ENCODE measurements at regions not wholly inside any gene's neighbourhood (a gene's known extent, or its start where the extent isn't known, plus 50 kb on each side); places are given as distances from the start of the nearest gene placed in this dataset.

- no peak for DNase-seq (ENCODE audit: low read depth in 2 of 3, low spot score in 2 of 3)
Measured at GRCh38 chr10:8738987-8739386, 684.5 kb downstream of the GATA3 start.

- DNase-seq (ENCODE audit: low read depth in 2 of 3, low spot score in 2 of 3), result no peak
Measured at GRCh38 chr10:8752146-8752843, 697.8 kb downstream of the GATA3 start.

DNA sequence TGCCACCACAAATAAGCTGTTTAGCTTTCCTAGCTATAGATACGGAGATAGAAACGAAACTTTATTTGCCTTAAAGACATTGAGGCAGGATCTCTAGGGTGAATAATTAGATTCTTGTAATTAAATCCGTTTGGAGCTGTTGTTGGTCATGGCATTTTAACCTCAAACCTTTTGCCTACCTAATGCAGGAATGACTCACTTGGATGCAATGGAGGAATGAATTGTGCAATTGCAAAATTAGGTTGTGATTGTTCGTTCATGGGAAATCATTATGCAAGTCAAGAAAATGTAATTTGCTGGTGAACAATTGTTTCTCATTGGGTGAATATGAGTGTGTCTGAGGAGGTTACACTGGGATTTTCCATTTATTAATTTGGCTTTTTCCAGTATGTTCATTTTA is 703.5 kb downstream of the GATA3 start:
- no peak for DNase-seq (ENCODE audit: low read depth in 2 of 3, low spot score in 2 of 3)

- DNase-seq (ENCODE audit: low read depth in 2 of 3, low spot score in 2 of 3), result no peak
Measured at GRCh38 chr10:8766899-8767298, 712.4 kb downstream of the GATA3 start.

GRCh38 chr10:8767591-8767990 is 713.1 kb downstream of the GATA3 start:
- no peak for DNase-seq (ENCODE audit: low read depth in 2 of 3, low spot score in 2 of 3)

DNA sequence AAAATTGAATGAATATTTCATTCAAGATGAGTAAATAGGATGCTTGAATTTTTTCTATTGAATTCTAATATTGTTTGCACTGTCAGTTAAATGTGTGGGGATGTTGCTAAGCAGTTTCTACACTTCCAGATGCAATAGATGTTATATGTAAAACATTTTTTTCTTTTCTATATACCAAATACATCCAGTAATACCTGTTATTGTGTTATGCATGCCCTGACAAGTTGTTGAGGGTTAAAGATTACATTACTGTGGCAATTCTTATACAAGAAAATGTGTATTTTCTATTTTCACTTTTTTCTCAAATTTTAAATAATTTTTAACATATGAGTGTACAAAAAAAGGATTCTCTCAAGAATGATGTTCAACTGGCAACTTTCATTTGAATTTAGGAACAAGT is 713.9 kb downstream of the GATA3 start:
- DNase-seq (ENCODE audit: low read depth in 2 of 3, low spot score in 2 of 3), result no peak

GRCh38 chr10:8768852-8769251 is 714.4 kb downstream of the GATA3 start:
- no peak for DNase-seq (ENCODE audit: low read depth in 2 of 3, low spot score in 2 of 3)

DNA sequence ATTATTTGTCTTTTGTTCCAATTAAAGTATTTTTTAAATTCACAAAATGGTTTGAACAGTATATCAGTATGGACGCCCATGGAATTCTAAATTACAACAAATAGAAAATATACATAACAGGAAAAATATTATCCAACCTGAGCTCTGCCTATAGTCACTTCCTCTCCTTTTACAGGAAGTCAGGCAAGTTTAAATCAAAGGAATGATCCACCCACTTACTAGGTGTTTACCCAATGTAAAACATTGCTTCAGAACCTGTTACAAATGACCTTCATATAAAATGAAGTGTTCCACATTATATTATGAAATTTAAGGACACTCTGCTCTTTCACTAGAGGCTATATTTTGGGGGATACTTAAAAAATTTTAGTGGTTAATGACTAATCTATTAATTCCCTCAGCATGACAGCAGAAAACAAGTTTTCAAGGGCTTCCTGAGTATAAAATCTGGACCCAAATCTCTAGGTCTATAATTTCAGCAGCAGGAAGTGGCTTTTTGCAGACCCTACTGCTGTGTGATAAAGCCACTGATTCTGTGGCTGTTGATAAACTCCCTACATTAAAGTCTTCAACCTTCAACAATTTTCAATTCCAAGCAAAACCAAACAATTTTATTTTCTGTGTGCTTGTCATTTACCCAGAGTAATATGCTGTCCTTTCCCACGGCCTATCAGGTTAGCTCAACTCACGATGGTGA is 722.6 kb downstream of the GATA3 start:
- DNase-seq (ENCODE audit: low read depth in 2 of 3, low spot score in 2 of 3), result no peak

GRCh38 chr10:8778713-8779112 is 724.2 kb downstream of the GATA3 start:
- no peak for DNase-seq (ENCODE audit: low read depth in 2 of 3, low spot score in 2 of 3)

DNA sequence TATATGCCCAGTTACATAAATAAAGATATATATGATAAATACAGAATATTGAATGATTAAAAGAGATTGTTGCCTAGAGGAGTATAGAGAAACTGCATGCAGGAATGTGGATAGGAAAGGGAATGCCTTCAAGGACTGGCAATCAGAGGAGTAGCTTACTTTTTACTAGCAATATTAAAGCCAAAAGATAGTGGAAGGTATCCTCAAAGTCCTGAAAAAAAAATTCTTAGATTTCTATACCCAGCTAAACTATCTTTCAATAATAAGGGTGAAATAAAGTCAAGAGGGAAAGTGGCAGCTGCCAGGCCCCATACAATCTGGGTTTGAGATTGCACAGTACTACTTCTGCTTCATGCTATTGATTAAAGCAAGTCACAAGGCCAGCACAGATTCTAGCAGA is 733.2 kb downstream of the GATA3 start:
- DNase-seq (ENCODE audit: low read depth in 2 of 3, low spot score in 2 of 3), result no peak

DNA sequence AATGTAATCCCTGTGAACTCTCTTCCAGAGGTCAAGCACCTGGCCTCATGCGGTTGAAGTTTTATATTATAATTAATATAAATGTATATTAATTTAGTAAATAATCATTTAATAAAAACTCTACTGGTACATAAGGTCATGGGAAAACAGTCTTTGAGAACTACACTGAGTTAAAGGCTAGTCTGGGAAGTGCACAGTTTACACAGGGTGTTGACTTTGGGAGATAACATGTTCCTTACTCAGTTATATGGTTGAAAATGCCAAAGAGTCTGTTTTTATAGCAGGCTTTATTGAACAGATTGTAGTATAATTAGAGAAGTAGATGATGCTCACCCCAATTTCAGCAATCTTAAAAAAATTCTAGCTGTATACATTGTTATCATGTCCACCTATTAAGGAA is 735.9 kb downstream of the GATA3 start:
- DNase-seq (ENCODE audit: low read depth in 2 of 3, low spot score in 2 of 3), result no peak

DNA sequence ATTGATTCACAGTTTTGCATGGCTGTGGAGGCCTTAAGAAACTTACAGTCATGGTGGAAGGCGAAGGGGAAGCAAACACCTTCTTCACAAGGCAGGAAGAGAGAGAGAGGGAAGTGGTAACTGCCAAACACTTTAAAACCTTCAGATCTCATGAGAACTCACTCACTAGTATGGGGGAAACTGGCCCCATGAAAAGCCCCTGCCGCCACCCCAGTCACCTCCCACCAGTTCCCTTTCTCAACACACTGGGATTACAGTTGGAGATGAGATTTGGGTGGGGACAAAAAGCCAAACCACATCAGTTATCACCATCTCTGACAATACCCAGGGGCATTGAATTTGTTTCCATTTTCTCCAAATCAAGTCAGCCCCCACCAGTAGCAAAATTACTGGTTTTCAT is 740.4 kb downstream of the GATA3 start:
- DNase-seq (ENCODE audit: low read depth in 2 of 3, low spot score in 2 of 3), result no peak

DNA sequence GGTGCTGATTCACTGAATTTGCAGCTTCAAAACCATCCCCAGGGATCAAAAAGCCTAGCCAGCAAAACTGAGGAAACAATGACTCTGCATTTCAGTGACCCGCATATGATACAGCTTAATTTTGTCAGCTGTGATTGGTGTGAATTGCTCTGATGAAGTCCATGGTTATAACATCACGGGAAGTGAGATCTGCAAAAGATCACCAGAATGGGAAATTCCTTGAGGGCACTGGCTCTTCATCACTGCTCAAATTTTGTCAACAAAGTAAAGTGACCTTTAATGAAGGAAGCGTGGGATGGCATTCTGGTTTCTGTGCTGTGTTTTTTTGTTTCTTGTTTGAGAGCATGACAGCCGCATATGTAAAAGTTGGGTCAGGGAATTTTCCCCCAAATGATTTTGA is 745.9 kb downstream of the GATA3 start:
- DNase-seq (ENCODE audit: low read depth in 2 of 3, low spot score in 2 of 3), result no peak

GRCh38 chr10:8803992-8804391 is 749.5 kb downstream of the GATA3 start:
- DNase-seq (ENCODE audit: low read depth in 2 of 3, low spot score in 2 of 3), result no peak

DNA sequence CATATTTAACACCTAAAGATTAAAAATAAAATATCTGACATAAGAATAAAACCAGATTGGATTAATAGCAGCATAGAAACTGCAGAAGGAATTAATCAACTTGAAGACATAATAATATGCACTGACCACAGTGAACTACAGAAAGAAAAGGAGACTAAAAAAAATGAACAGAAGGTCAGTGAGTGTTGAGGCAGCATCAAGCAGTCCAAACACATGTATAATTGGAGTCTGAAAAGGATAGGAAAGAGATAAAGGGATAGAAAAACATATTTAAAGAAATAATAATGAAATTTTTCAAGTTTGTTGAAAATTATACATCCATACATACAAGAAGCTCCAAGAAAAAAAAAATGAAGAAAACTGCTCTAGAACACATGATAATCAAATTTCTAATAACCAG is 756.2 kb downstream of the GATA3 start:
- no peak for DNase-seq (ENCODE audit: low read depth in 2 of 3, low spot score in 2 of 3)

GRCh38 chr10:8811201-8811600 is 756.7 kb downstream of the GATA3 start:
- DNase-seq (ENCODE audit: low read depth in 2 of 3, low spot score in 2 of 3), result no peak

DNA sequence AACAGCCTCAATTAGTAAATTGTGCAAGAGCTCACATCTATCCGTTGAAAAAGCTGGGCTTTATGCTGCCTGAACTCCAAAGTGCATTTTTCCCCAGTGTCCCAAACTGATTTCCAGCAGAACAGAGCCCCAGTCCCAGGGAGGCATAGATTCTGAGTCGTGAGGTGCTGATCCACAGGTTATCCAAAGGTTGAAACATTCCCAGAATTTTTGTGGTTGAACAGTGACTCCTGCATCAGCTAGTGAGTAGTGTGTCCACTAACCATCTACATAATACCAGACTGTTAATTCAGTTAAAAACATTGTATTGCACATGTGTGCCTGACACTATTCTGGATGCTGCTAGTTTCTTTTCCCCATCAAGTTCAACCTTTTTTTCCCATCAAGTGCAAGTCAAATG is 761.5 kb downstream of the GATA3 start:
- DNase-seq (ENCODE audit: low read depth in 2 of 3, low spot score in 2 of 3), result no peak

GRCh38 chr10:8817299-8817698 is 762.8 kb downstream of the GATA3 start:
- DNase-seq (ENCODE audit: low read depth in 2 of 3, low spot score in 2 of 3), result no peak

- no peak for DNase-seq (ENCODE audit: low read depth in 2 of 3, low spot score in 2 of 3)
Measured at GRCh38 chr10:8825611-8826010, 771.1 kb downstream of the GATA3 start.

DNA sequence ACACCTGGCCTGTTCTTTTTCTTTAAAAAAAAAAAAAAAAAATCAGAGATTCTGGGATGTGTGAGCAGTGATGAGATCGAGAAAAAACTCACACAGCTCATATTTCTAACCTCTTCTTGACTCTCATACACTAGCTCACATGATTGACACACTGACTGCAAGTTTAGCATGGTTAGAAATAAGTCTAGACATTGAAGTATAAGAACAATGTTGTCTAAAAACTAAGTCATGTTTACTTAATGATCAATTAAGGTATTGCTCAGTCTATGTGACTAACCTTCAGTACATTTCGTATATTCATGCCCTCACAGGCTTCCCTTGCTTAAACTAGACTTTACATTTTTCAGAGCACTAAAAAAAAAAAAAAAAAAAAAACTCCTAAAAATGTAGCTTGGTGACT is 775.1 kb downstream of the GATA3 start:
- DNase-seq (ENCODE audit: low read depth in 2 of 3, low spot score in 2 of 3), result no peak

DNA sequence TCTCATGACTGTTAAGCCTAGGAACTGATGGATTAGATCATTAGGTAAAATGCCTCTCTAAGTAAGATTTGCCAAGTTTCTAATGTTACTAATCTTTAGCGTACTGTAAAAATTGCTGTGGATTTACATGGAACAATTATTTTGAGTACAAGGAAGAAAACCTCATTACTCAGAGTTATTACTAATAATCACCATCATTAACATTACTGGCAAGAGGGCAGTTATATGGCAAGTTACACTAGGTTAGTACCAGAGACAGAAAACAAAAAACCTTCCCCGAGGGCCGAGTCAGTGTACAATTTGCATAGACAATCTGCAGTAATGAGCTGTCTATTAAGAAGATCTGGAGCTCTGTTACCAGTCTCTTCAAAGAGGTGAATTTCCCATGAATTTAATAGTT is 775.6 kb downstream of the GATA3 start:
- no peak for DNase-seq (ENCODE audit: low read depth in 2 of 3, low spot score in 2 of 3)

DNA sequence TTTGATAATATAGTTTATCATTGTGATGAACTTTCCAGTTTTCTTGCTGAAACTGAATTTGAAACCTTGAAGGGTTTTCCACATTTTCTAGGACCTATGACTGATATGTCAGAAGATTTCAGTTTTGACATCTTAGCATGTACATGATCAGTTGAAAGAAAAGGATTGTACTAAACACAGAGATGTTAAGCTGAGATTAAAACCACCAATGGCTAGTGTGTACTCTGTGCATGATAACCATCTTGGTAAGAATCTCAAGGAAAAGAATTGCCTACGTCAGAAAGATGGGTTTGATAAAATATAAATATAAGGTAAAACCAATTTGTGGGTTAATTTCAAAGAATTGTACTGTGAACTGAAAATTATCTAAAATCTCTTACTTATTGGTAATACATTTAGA is 776.4 kb downstream of the GATA3 start:
- DNase-seq (ENCODE audit: low read depth in 2 of 3, low spot score in 2 of 3), result no peak

Data from activated CD8-positive, alpha-beta memory T cell treated with anti-CD3 and anti-CD28 coated beads for 48 hours (primary cell).